H9 (cell line): ENCODE measurements at regions not wholly inside any gene's neighbourhood (a gene's known extent, or its start where the extent isn't known, plus 50 kb on each side); places are given as distances from the start of the nearest gene placed in this dataset.

Experiments used
- DNase-seq: peaks from one replicate; pipeline ENCODE4 v3.0.0-alpha.2; 2017
- H2AFZ ChIP-seq: one replicate; pipeline ENCODE4 v1.6.1; 2013; ENCODE audit warnings: mild to moderate bottlenecking, low read length, control low read depth, moderate library complexity
- H2AK5ac ChIP-seq: 2 replicates; pipeline ENCODE4 v1.6.1; 2013; ENCODE audit warnings: low read length, control low read depth, mixed read lengths; ENCODE audit not compliant: insufficient read length
- H2BK120ac ChIP-seq: one replicate; pipeline ENCODE4 v1.6.1; 2013; ENCODE audit warnings: low read depth, mild to moderate bottlenecking, low read length, control low read depth, inconsistent platforms; ENCODE audit not compliant: poor library complexity, severe bottlenecking
- H2BK12ac ChIP-seq: 2 replicates; pipeline ENCODE4 v1.6.1; 2013; ENCODE audit warnings: low read length, control low read depth, mixed read lengths, low read depth; ENCODE audit not compliant: insufficient read length
- H2BK15ac ChIP-seq: 2 replicates; pipeline ENCODE4 v1.6.1; 2013; ENCODE audit warnings: low read depth, low read length, control low read depth
- H2BK20ac ChIP-seq: one replicate; pipeline ENCODE4 v1.6.1; 2013; ENCODE audit warnings: low read depth, mild to moderate bottlenecking, low read length, control low read depth, inconsistent platforms; ENCODE audit not compliant: poor library complexity, severe bottlenecking
- H2BK5ac ChIP-seq: 2 replicates; pipeline ENCODE4 v1.6.1; 2013; ENCODE audit warnings: low read length, control low read depth, mixed read lengths; ENCODE audit not compliant: insufficient read length
- H3K14ac ChIP-seq: 2 replicates; pipeline ENCODE4 v1.6.1; 2013; ENCODE audit warnings: low read length, control low read depth; ENCODE audit not compliant: insufficient read depth
- H3K18ac ChIP-seq: 2 replicates; pipeline ENCODE4 v1.6.1; 2013; ENCODE audit warnings: low read depth, mild to moderate bottlenecking, mixed read lengths, low read length, control low read depth; ENCODE audit not compliant: insufficient read length
- H3K23ac ChIP-seq: 2 replicates; pipeline ENCODE4 v1.6.1; 2013; ENCODE audit warnings: low read length, control low read depth, mixed read lengths, low read depth; ENCODE audit not compliant: insufficient read length
- H3K23me2 ChIP-seq: 2 replicates; pipeline ENCODE4 v1.6.1; 2013; ENCODE audit warnings: low read depth, mild to moderate bottlenecking, mixed read lengths, low read length, control low read depth; ENCODE audit not compliant: insufficient read length, poor library complexity, severe bottlenecking
- H3K27ac ChIP-seq: 2 replicates; pipeline ENCODE4 v1.5.1; 2013; ENCODE audit warnings: low read length, control low read depth, mixed read lengths, low read depth; ENCODE audit not compliant: insufficient read length
- H3K27me3 ChIP-seq: 2 replicates; pipeline ENCODE4 v1.6.1; 2013; ENCODE audit warnings: low read length, control low read depth, inconsistent platforms; ENCODE audit not compliant: insufficient read depth
- H3K4ac ChIP-seq: 2 replicates; pipeline ENCODE4 v1.6.1; 2013; ENCODE audit warnings: low read depth, mild to moderate bottlenecking, control low read depth, inconsistent platforms, low read length, moderate library complexity
- H3K4me1 ChIP-seq: 2 replicates; pipeline ENCODE4 v1.6.1; 2013; ENCODE audit warnings: low read length, control low read depth, inconsistent platforms; ENCODE audit not compliant: insufficient read depth
- H3K4me2 ChIP-seq: 2 replicates; pipeline ENCODE4 v1.6.1; 2013; ENCODE audit warnings: low read length, control low read depth, mixed read lengths; ENCODE audit not compliant: insufficient read length, insufficient read depth
- H3K56ac ChIP-seq: 2 replicates; pipeline ENCODE4 v1.6.1; 2013; ENCODE audit warnings: low read depth, mild to moderate bottlenecking, mixed read lengths, low read length, control low read depth; ENCODE audit not compliant: insufficient read length
- H3K79me1 ChIP-seq: 2 replicates; pipeline ENCODE4 v1.6.1; 2013; ENCODE audit warnings: low read depth, mild to moderate bottlenecking, moderate library complexity, low read length, control low read depth, inconsistent platforms; ENCODE audit not compliant: insufficient read depth, poor library complexity, severe bottlenecking
- H3K79me2 ChIP-seq: 2 replicates; pipeline ENCODE4 v1.6.1; 2013; ENCODE audit warnings: low read length, control low read depth, inconsistent platforms; ENCODE audit not compliant: insufficient read depth
- H3K9ac ChIP-seq: 2 replicates; pipeline ENCODE4 v1.6.1; 2013; ENCODE audit warnings: low read length, control low read depth, mixed read lengths; ENCODE audit not compliant: insufficient read length; ENCODE audit errors: extremely low read depth
- H3K9me3 ChIP-seq: one replicate; pipeline ENCODE4 v1.6.1; 2013; ENCODE audit warnings: low read depth, low read length, inconsistent platforms; ENCODE audit not compliant: control insufficient read depth
- H3T11ph ChIP-seq: one replicate; pipeline ENCODE4 v1.6.1; 2013; ENCODE audit warnings: mild to moderate bottlenecking, low read length, control low read depth, inconsistent platforms
- H4K20me1 ChIP-seq: one replicate; pipeline ENCODE4 v1.6.1; 2013; ENCODE audit not compliant: control insufficient read depth, insufficient read length, insufficient read depth
- H4K5ac ChIP-seq: 2 replicates; pipeline ENCODE4 v1.6.1; 2013; ENCODE audit warnings: low read depth, mild to moderate bottlenecking, mixed read lengths, low read length, control low read depth; ENCODE audit not compliant: insufficient read length
- H4K8ac ChIP-seq: replicated peaks from 2 replicates; pipeline ENCODE4 v1.6.1; 2013; ENCODE audit warnings: low read length, control low read depth, mixed read lengths, low read depth; ENCODE audit not compliant: insufficient read length
- H4K91ac ChIP-seq: 2 replicates; pipeline ENCODE4 v1.6.1; 2013; ENCODE audit warnings: low read depth, mild to moderate bottlenecking, moderate library complexity, mixed read lengths, low read length, control low read depth; ENCODE audit not compliant: insufficient read length
- H3K27ac Mint-ChIP-seq, 3 experiments: 2 replicates in 2 of 3; 3 replicates in 1 of 3; pipeline ENCODE4 v1.8.0; 2020 to 2021; ENCODE audit warnings: mixed read lengths in 3 of 3, mild to moderate bottlenecking in 1 of 3, moderate library complexity in 1 of 3
- H3K27me3 Mint-ChIP-seq: 2 replicates; pipeline ENCODE4 v1.8.0; 2021; ENCODE audit warnings: low read depth, mild to moderate bottlenecking, moderate library complexity, mixed read lengths
- H3K36me3 Mint-ChIP-seq, 3 experiments: 2 replicates in 2 of 3; 3 replicates in 1 of 3; pipeline ENCODE4 v1.8.0; 2020 to 2021; ENCODE audit warnings: low read depth in 3 of 3, mixed read lengths in 3 of 3; ENCODE audit not compliant: insufficient read depth in 1 of 3
- H3K4me1 Mint-ChIP-seq, 2 experiments: 2 replicates each; pipeline ENCODE4 v1.8.0; 2020; ENCODE audit warnings: mixed read lengths in 2 of 2
- H3K4me3 Mint-ChIP-seq, 2 experiments: 2 replicates in 1 of 2; 3 replicates in 1 of 2; pipeline ENCODE4 v1.8.0; 2020 to 2021; ENCODE audit warnings: mild to moderate bottlenecking in 2 of 2, mixed read lengths in 2 of 2, moderate library complexity in 1 of 2
- H3K9me3 Mint-ChIP-seq, 2 experiments: 2 replicates in 1 of 2; 3 replicates in 1 of 2; pipeline ENCODE4 v1.8.0; 2020; ENCODE audit warnings: mild to moderate bottlenecking in 2 of 2, mixed read lengths in 2 of 2, moderate library complexity in 1 of 2
- WGBS: extraction: QIAGEN DNeasy Blood & Tissue Kit; methylation state at CpG from one replicate; pipeline ENCODE4 v1.1.7; 2013; ENCODE audit warnings: missing lambda C conversion rate, low lambda C conversion rate, mixed read lengths; ENCODE audit not compliant: insufficient read length; ENCODE audit errors: extremely low coverage; 5-methylcytosine and 5-hydroxymethylcytosine counted together
- TF ChIP-seq, protein P1 (sequence below): fragments of 200-600 bp; sonication (generic); conservative IDR thresholded peaks from 3 replicates; pipeline ENCODE4 v1.8.0; 2021; ENCODE audit warnings: antibody characterized with exemption, mild to moderate bottlenecking

DNA sequence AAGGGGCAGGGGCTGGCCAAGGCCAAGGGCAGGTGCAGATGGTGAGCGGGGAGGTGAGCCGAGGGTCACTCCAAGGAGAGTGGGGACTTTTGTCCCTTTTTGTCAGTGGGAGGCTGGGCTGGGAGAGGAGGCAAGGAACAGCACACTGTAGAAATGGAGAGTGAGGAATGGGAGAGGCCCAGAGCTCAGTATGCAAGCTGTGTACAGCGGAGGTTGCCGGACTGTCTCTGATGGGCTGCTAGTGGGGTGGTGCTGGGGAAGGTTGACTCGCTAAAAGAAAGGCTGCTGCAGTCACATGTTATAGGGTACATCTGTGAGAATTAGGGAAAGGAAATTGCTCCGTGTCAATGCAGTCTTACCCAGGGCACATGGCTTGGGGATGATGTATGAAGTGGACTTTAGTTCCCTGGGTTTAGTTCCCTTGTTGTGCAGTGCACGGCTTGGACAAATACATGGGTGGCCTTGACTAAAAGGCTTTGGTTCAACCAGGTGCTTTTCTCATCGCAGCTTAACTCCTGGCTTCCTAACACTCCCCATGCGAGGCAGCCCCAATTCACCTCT is 57.1 kb upstream of the STX18 start:
- Histone ChIP-seq H3K9me3 (peaks cover 14% of the 10 kb centered on the region), H3K4me2 (no peak overlapping the region), H3K23ac (no peak overlapping the region), H4K8ac (no peak overlapping the region), H2BK5ac (no peak overlapping the region), H4K91ac (no peak overlapping the region), H2AK5ac (no peak overlapping the region), H3K18ac (no peak overlapping the region), H2BK15ac (no peak overlapping the region), H3K4ac (no peak overlapping the region), H3T11ph (no peak overlapping the region), H4K20me1 (no peaks in the 10 kb centered on the region), H2AFZ (no peak overlapping the region), H3K4me1 (no peaks in the 10 kb centered on the region), H3K27ac (no peak overlapping the region), H3K79me1 (no peaks in the 10 kb centered on the region), H3K56ac (no peak overlapping the region), H2BK12ac (no peak overlapping the region), H4K5ac (no peak overlapping the region), H3K14ac (no peak overlapping the region), H3K79me2 (no peaks in the 10 kb centered on the region), H2BK20ac (no peak overlapping the region), H2BK120ac (no peak overlapping the region), H3K9ac (no peak overlapping the region), H3K23me2 (no peaks in the 10 kb centered on the region), H3K27me3 (no peaks in the 10 kb centered on the region; the same call in 1 of the 2 replicates)
- H3K27ac Mint-ChIP-seq: peak overlapping the region in 1 of 3 experiments; percentile 53; a peak in 1 of 7 replicates
- 0 out of 4 replicates have a peak, but pooled peaks cover 0 to 1% of the 10 kb centered on the region in 2 experiments for H3K4me1 Mint-ChIP-seq
- H3K36me3 Mint-ChIP-seq: peaks cover 23 to 33% (median 29%) of the 10 kb centered on the region in 3 experiments
- DNase-seq: no peak
- no CpG with 5 or more reads among the region's 9 CpGs for WGBS
- H3K9me3 Mint-ChIP-seq: peaks cover 17 to 22% of the 10 kb centered on the region in 2 experiments
- TF ChIP-seq, protein P1, sequence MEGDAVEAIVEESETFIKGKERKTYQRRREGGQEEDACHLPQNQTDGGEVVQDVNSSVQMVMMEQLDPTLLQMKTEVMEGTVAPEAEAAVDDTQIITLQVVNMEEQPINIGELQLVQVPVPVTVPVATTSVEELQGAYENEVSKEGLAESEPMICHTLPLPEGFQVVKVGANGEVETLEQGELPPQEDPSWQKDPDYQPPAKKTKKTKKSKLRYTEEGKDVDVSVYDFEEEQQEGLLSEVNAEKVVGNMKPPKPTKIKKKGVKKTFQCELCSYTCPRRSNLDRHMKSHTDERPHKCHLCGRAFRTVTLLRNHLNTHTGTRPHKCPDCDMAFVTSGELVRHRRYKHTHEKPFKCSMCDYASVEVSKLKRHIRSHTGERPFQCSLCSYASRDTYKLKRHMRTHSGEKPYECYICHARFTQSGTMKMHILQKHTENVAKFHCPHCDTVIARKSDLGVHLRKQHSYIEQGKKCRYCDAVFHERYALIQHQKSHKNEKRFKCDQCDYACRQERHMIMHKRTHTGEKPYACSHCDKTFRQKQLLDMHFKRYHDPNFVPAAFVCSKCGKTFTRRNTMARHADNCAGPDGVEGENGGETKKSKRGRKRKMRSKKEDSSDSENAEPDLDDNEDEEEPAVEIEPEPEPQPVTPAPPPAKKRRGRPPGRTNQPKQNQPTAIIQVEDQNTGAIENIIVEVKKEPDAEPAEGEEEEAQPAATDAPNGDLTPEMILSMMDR: no peak
- no peak overlapping the region for H3K4me3 Mint-ChIP-seq
- H3K27me3 Mint-ChIP-seq: peaks cover 2% of the 10 kb centered on the region; the same call in 1 of the 2 replicates
